NB4 (cell line): ENCODE measurements at regions not wholly inside any gene's neighbourhood (a gene's known extent, or its start where the extent isn't known, plus 50 kb on each side); places are given as distances from the start of the nearest gene placed in this dataset.
"Not testable (repeated sequence)": the region's sequence is repeated elsewhere in the genome, so short reads cannot be mapped to it uniquely, and the experiment has no call there.

ENCODE experiments used
- DNase-seq: peaks from one replicate; pipeline ENCODE4 v3.0.0; 2010; ENCODE audit warnings: low read depth
- H3K4me3 ChIP-seq: one replicate; pipeline ENCODE4 v1.5.1; 2011; ENCODE audit warnings: mild to moderate bottlenecking, low read depth, low read length, moderate library complexity
- CTCF ChIP-seq: IDR thresholded peaks from one replicate; pipeline ENCODE4 v1.5.1; 2012; ENCODE audit warnings: low read depth, low read length
- MYC ChIP-seq: IDR thresholded peaks from 2 replicates; pipeline ENCODE4 v1.6.1; 2011; ENCODE audit warnings: low read depth, low read length
- POLR2A ChIP-seq: IDR thresholded peaks from 2 replicates; pipeline ENCODE4 v1.6.1; 2011; ENCODE audit warnings: mild to moderate bottlenecking; ENCODE audit not compliant: insufficient read length; ENCODE audit errors: extremely low read depth
- TF ChIP-seq, protein P1 (sequence below): IDR thresholded peaks from 2 replicates; pipeline ENCODE4 v1.6.1; 2011; ENCODE audit warnings: low read depth, low read length

- no peak overlapping the region for H3K4me3 ChIP-seq
- TF ChIP-seq MYC = no peak
- no peak for DNase-seq
Observed at GRCh38 chr1:166383137-166383536, 216.3 kb upstream of the FAM78B start.

GRCh38 chr1:166383635-166384346 lies 217.0 kb upstream of the FAM78B start:
- TF ChIP-seq, protein P1, sequence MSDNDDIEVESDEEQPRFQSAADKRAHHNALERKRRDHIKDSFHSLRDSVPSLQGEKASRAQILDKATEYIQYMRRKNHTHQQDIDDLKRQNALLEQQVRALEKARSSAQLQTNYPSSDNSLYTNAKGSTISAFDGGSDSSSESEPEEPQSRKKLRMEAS = no peak
- TF ChIP-seq MYC (no peak), CTCF (no peak), POLR2A (no peak)
- H3K4me3 ChIP-seq = no peak overlapping the region
- no peak for DNase-seq

DNA sequence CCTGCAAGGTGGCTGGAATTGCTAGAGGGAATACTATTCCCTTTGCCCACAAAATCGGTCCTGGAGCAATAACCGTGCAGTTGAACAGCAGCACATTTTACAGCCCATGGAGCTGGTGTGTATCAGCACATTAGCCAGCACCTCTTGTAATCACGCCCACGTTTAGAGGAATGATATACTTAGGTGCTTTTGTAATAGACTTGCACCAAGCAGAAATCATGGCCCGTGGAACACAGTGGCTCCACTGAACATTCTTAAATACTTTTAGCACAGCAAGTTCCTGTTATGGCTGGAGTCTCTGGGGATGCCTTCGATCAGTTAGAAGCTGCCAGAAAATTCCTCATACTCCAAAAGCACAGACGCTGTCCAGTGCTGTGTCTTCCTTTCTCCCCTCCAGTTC lies 218.1 kb upstream of the FAM78B start:
- DNase-seq = no peak
- H3K4me3 ChIP-seq = no peak overlapping the region
- TF ChIP-seq, protein P1 = no peak
- TF ChIP-seq POLR2A (no peak), MYC (no peak), CTCF (no peak)

GRCh38 chr1:166390366-166391033 lies 223.7 kb upstream of the FAM78B start:
- no peak overlapping the region for H3K4me3 ChIP-seq
- TF ChIP-seq POLR2A (no peak), CTCF (no peak), MYC (no peak)
- TF ChIP-seq, protein P1 = no peak
- no peak for DNase-seq

GRCh38 chr1:166391279-166392066 lies 224.7 kb upstream of the FAM78B start:
- H3K4me3 ChIP-seq = no peak overlapping the region
- TF ChIP-seq CTCF (no peak), MYC (no peak)
- TF ChIP-seq, protein P1 = no peak
- no peak for DNase-seq

GRCh38 chr1:166395729-166396128 lies 228.9 kb upstream of the FAM78B start:
- TF ChIP-seq POLR2A (no peak), MYC (no peak)
- TF ChIP-seq, protein P1 = no peak

GRCh38 chr1:166409253-166410082 lies 242.7 kb upstream of the FAM78B start:
- DNase-seq, H3K4me3 ChIP-seq: not testable (repeated sequence)

More at GRCh38 chr1:166395729-166396128, 228.9 kb upstream of the FAM78B start:
- no peak for DNase-seq
- H3K4me3 ChIP-seq = no peak overlapping the region
